Natural killer cell (primary cell): ENCODE measurements at regions not wholly inside any gene's neighbourhood (a gene's known extent, or its start where the extent isn't known, plus 50 kb on each side); places are given as distances from the start of the nearest gene placed in this dataset.

Source experiments
- ATAC-seq, 3 donors: fragments of 150-1000 bp in 2 of 3; fragments of 200-7000 bp in 1 of 3; cut with Tn5 transposase; 1 replicate in 1 of 3; 2 replicates in 2 of 3; pipeline ENCODE4 v1.10.0; 2021; ENCODE audit warnings: mild to moderate bottlenecking in 2 of 3, moderate library complexity in 2 of 3
- DNase-seq, 2 donors: peaks; one replicate each; pipeline versions ENCODE4 v3.0.0 to v3.0.0-alpha.2; 2013 to 2021; ENCODE audit warnings: mixed read lengths in 1 of 2
- H3K27ac ChIP-seq: one replicate; pipeline ENCODE4 v1.5.1; 2013; ENCODE audit warnings: mild to moderate bottlenecking, low read length
- H3K27me3 ChIP-seq: one replicate; pipeline ENCODE4 v1.6.1; 2013; ENCODE audit warnings: low read length; ENCODE audit not compliant: control insufficient read depth, insufficient read depth
- H3K36me3 ChIP-seq: one replicate; pipeline ENCODE4 v1.6.1; 2013; ENCODE audit warnings: low read length; ENCODE audit not compliant: control insufficient read depth, insufficient read depth
- H3K4me1 ChIP-seq: one replicate; pipeline ENCODE4 v1.6.1; 2013; ENCODE audit warnings: low read length; ENCODE audit not compliant: control insufficient read depth, insufficient read depth
- H3K4me3 ChIP-seq: one replicate; pipeline ENCODE4 v1.5.1; 2013; ENCODE audit warnings: low read length
- H3K9me3 ChIP-seq: one replicate; pipeline ENCODE4 v1.6.1; 2013; ENCODE audit warnings: low read length; ENCODE audit not compliant: control insufficient read depth, insufficient read depth
- H3K27ac Mint-ChIP-seq, 2 donors: one replicate each; pipeline ENCODE4 v1.8.0; 2022; ENCODE audit warnings: mild to moderate bottlenecking in 2 of 2, mixed read lengths in 2 of 2, moderate library complexity in 1 of 2
- H3K27me3 Mint-ChIP-seq, 2 donors: one replicate each; pipeline ENCODE4 v1.8.0; 2022; ENCODE audit warnings: low read depth in 2 of 2, mixed read lengths in 2 of 2
- H3K36me3 Mint-ChIP-seq: one replicate; pipeline ENCODE4 v1.8.0; 2022; ENCODE audit warnings: mixed read lengths
- H3K4me1 Mint-ChIP-seq, 2 donors: one replicate each; pipeline ENCODE4 v1.8.0; 2022; ENCODE audit warnings: mixed read lengths in 2 of 2
- H3K4me3 Mint-ChIP-seq: one replicate; pipeline ENCODE4 v1.8.0; 2022; ENCODE audit warnings: mild to moderate bottlenecking, moderate library complexity, mixed read lengths
- H3K9me3 Mint-ChIP-seq, 2 donors: one replicate each; pipeline ENCODE4 v1.8.0; 2022; ENCODE audit warnings: mixed read lengths in 2 of 2
- WGBS: methylation state at CpG from one replicate; pipeline ENCODE4 v1.1.7; 2013; ENCODE audit warnings: missing lambda C conversion rate; ENCODE audit not compliant: insufficient coverage; 5-methylcytosine and 5-hydroxymethylcytosine counted together
- intact Hi-C: fragments of 100-400 bp; cut with micrococcal nuclease; formaldehyde crosslinking; loops from one replicate; pipeline ENCODE4 v1.14.2; 2022
- TF ChIP-seq, protein P1 (sequence below): fragments of 200-600 bp; IDR thresholded peaks from one replicate; pipeline ENCODE4 v1.8.0; 2022; ENCODE audit warnings: antibody characterized with exemption

DNA sequence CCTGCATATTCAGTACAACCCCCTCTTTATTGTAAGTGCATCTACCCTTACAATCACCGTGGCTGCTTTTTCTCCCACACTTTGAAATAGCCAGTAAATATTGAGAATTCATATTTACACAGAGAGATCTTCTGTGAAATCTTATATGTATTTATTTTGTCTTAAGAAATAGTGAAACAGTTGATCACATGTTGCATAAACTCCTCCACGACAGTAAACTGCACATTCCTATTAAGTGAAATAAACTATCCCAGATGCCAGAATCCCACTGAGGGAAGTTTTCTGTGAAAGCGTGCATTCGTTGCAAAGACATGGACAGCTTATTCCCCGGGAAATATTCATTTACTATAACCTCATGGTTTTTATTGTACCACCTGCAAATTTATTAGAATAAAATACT is 796.0 kb downstream of the ROBO2 start:
- DNase-seq (no peak), ATAC-seq (no peak)
- H3K36me3 Mint-ChIP-seq = no peaks in the 10 kb centered on the region
- H3K4me3 Mint-ChIP-seq = no peak overlapping the region
- TF ChIP-seq, protein P1, sequence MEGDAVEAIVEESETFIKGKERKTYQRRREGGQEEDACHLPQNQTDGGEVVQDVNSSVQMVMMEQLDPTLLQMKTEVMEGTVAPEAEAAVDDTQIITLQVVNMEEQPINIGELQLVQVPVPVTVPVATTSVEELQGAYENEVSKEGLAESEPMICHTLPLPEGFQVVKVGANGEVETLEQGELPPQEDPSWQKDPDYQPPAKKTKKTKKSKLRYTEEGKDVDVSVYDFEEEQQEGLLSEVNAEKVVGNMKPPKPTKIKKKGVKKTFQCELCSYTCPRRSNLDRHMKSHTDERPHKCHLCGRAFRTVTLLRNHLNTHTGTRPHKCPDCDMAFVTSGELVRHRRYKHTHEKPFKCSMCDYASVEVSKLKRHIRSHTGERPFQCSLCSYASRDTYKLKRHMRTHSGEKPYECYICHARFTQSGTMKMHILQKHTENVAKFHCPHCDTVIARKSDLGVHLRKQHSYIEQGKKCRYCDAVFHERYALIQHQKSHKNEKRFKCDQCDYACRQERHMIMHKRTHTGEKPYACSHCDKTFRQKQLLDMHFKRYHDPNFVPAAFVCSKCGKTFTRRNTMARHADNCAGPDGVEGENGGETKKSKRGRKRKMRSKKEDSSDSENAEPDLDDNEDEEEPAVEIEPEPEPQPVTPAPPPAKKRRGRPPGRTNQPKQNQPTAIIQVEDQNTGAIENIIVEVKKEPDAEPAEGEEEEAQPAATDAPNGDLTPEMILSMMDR = no peak
- H3K9me3 Mint-ChIP-seq = peaks cover 3 to 11% of the 10 kb centered on the region in 2 donors
- no peaks in the 10 kb centered on the region for H3K27me3 ChIP-seq
- no peak overlapping the region for H3K4me3 ChIP-seq
- intact Hi-C loops = no loop called here
- H3K27me3 Mint-ChIP-seq = no peaks in the 10 kb centered on the region
- no peak overlapping the region for H3K27ac Mint-ChIP-seq
- H3K27ac ChIP-seq = no peak overlapping the region
- no peaks in the 10 kb centered on the region for H3K4me1 ChIP-seq
- no peaks in the 10 kb centered on the region for H3K9me3 ChIP-seq
- H3K36me3 ChIP-seq = no peaks in the 10 kb centered on the region
- no peaks in the 10 kb centered on the region for H3K4me1 Mint-ChIP-seq
- 86% methylated on average over 3 of the region's 5 CpGs for WGBS

DNA sequence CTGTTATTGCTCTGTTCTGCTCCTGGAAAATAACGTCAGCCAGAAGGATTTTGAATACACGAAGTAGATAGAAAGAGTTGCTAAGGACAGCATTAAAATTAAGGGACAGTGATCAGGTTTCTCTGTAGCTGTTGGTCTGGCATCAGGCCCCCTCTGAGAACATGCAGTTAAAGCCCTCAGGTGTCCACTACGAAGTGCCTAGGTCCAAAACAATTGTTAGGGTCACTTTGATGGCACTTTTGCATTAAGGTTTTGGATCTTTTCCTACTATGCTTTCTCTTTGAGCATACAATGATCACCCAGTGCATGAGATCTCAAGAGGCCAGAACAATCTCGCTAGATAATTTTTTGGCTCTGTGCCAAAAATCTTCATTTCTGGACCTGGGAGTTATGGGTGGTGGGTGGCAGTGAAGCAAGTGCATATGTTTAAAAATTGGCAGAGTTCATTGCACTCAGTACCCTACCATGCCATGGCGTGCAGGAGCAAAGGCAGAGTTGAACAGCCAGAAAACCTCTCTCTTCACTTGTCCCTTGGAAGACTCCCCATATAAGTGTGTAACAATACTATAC is 797.6 kb downstream of the ROBO2 start:
- intact Hi-C loops = no loop called here
- ATAC-seq = no peak
- no peaks in the 10 kb centered on the region for H3K36me3 ChIP-seq

DNA sequence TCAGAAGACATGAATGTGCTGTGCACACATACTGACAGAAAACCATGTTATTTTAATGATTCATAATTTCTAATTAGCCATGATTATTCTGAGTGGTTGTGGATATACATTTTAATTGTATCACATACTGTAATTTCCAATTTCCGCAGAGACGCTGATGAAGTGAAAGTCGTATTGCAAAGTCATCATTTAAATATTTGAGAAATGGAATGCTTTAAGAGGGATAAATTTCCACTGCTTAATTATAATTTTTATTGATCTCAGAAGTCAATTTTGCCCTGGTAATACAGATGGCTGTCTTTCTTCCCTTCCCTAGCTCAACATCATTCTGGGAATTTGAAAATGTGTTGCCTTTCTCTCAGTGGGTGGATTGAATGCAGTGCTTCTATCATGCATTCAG is 819.3 kb downstream of the ROBO2 start:
- Histone ChIP-seq H3K36me3 (no peaks in the 10 kb centered on the region), H3K27me3 (no peaks in the 10 kb centered on the region), H3K27ac (no peak overlapping the region), H3K9me3 (peaks cover 3% of the 10 kb centered on the region), H3K4me3 (no peak overlapping the region), H3K4me1 (no peaks in the 10 kb centered on the region)
- no peak for ATAC-seq
- WGBS = no CpG with 5 or more reads among the region's 3 CpGs
- intact Hi-C loops = no loop called here
- peaks cover 9 to 14% of the 10 kb centered on the region in 2 donors for H3K9me3 Mint-ChIP-seq
- H3K4me3 Mint-ChIP-seq = no peak overlapping the region
- no peaks in the 10 kb centered on the region for H3K4me1 Mint-ChIP-seq
- no peaks in the 10 kb centered on the region for H3K36me3 Mint-ChIP-seq
- no peak overlapping the region for H3K27ac Mint-ChIP-seq
- no peak for DNase-seq
- H3K27me3 Mint-ChIP-seq = no peaks in the 10 kb centered on the region
- TF ChIP-seq, protein P1 = no peak

More for the DNA sequence above, 797.6 kb downstream of the ROBO2 start:
- Mint-ChIP-seq H3K36me3 (peaks cover 11% of the 10 kb centered on the region), H3K4me3 (no peak overlapping the region), H3K27me3 (no peaks in the 10 kb centered on the region), H3K27ac (no peak overlapping the region), H3K9me3 (peaks cover 9 to 13% of the 10 kb centered on the region in 2 donors), H3K4me1 (no peaks in the 10 kb centered on the region)
- Histone ChIP-seq H3K9me3 (no peaks in the 10 kb centered on the region), H3K4me1 (no peaks in the 10 kb centered on the region), H3K4me3 (no peak overlapping the region), H3K27ac (no peak overlapping the region), H3K27me3 (no peaks in the 10 kb centered on the region)
- TF ChIP-seq, protein P1 = no peak
- no peak for DNase-seq
- 82% methylated on average over 4 of the region's 5 CpGs for WGBS

DNA sequence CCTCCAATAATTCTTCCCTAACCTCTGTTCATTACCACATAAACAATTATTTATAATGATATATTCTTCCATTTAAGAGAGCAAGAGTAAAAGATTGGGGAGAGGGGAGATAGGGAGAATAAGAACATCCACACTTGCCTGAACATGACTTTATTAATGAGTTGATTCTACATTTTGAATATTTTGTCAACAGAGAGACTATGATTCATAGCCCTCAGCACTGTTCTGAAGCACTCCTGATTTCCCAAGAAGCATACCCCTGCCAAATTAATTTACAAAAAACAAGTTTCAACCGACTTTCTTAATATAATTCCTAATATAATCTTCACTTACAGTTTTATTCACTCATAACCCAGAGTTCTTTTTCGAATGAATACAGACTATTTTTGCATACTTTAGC is 828.8 kb downstream of the ROBO2 start:
- Mint-ChIP-seq H3K4me1 (no peaks in the 10 kb centered on the region), H3K27me3 (no peaks in the 10 kb centered on the region), H3K36me3 (no peaks in the 10 kb centered on the region), H3K27ac (no peak overlapping the region), H3K9me3 (peaks cover 9 to 14% of the 10 kb centered on the region in 2 donors), H3K4me3 (no peak overlapping the region)
- Histone ChIP-seq H3K27me3 (no peaks in the 10 kb centered on the region), H3K27ac (no peak overlapping the region), H3K4me1 (no peaks in the 10 kb centered on the region), H3K36me3 (no peaks in the 10 kb centered on the region), H3K9me3 (no peaks in the 10 kb centered on the region), H3K4me3 (no peak overlapping the region)
- TF ChIP-seq, protein P1 = no peak
- ATAC-seq (no peak), DNase-seq (no peak)
- intact Hi-C loops = no loop called here
- 78% methylated on average over 2 of the region's 2 CpGs for WGBS
